Tongue (tissue), 1 donor: ENCODE measurements at regions not wholly inside any gene's neighbourhood (a gene's known extent, or its start where the extent isn't known, plus 50 kb on each side); places are given as distances from the start of the nearest gene placed in this dataset.

Experiments
- DNase-seq: peaks from one replicate; pipeline ENCODE4 v3.0.0-alpha.2; 2015

- no peak for DNase-seq
These were observed 156.9 kb downstream of the USP12 start for GRCh38 chr13:27014406-27015359.

GRCh38 chr13:27012482-27013197, 159.0 kb downstream of the USP12 start:
- no peak for DNase-seq

GRCh38 chr13:27011661-27012060, 159.9 kb downstream of the USP12 start:
- no peak for DNase-seq

GRCh38 chr13:27008733-27009132, 162.9 kb downstream of the USP12 start:
- DNase-seq, result no peak

GRCh38 chr13:27007166-27007565, 164.4 kb downstream of the USP12 start:
- DNase-seq, result peak; percentile 92

GRCh38 chr13:27006519-27007161, 165.0 kb downstream of the USP12 start:
- DNase-seq, result peak; percentile 76

- DNase-seq, result no peak
These were observed 165.6 kb downstream of the USP12 start for GRCh38 chr13:27005976-27006518.

- peak; percentile 48 for DNase-seq
These were observed 166.1 kb downstream of the USP12 start for GRCh38 chr13:27005556-27005955.

- DNase-seq, result no peak
These were observed 166.7 kb downstream of the USP12 start for GRCh38 chr13:27004866-27005265.

- DNase-seq, result no peak
These were observed 167.3 kb downstream of the USP12 start for GRCh38 chr13:27004326-27004725.

- DNase-seq, result no peak
These were observed 169.9 kb downstream of the USP12 start for GRCh38 chr13:27001705-27002104.

GRCh38 chr13:27000686-27001085, 170.9 kb downstream of the USP12 start:
- DNase-seq, result no peak

GRCh38 chr13:26999499-26999898, 172.1 kb downstream of the USP12 start:
- DNase-seq, result no peak

GRCh38 chr13:26998292-26998691, 173.3 kb downstream of the USP12 start:
- DNase-seq, result no peak

GRCh38 chr13:26996965-26997752, 174.5 kb downstream of the USP12 start:
- no peak for DNase-seq

- DNase-seq, result no peak
These were observed 176.5 kb downstream of the USP12 start for GRCh38 chr13:26995159-26995558.

- DNase-seq, result no peak
These were observed 177.8 kb downstream of the USP12 start for GRCh38 chr13:26993780-26994179.

GRCh38 chr13:26992951-26993719, 178.5 kb downstream of the USP12 start:
- no peak for DNase-seq

GRCh38 chr13:26991508-26992181, 180.0 kb downstream of the USP12 start:
- peak; percentile 35 for DNase-seq

- no peak for DNase-seq
These were observed 181.5 kb downstream of the USP12 start for GRCh38 chr13:26989957-26990713.
